T-cell (primary cell): ENCODE measurements at regions not wholly inside any gene's neighbourhood (a gene's known extent, or its start where the extent isn't known, plus 50 kb on each side); places are given as distances from the start of the nearest gene placed in this dataset.

Experiments used
- ATAC-seq, 4 experiments: fragments of 200-7000 bp in 3 of 4; fragments of 150-1000 bp in 1 of 4; cut with Tn5 transposase; replicated peaks in 1 of 4; 1 replicate in 3 of 4; 2 replicates in 1 of 4; pipeline ENCODE4 v1.10.0; 2021; ENCODE audit warnings: moderate library complexity in 3 of 4, mild to moderate bottlenecking in 2 of 4, moderate number of reproducible peaks in 1 of 4
- CTCF ChIA-PET, 2 donors: fragments of 300-600 bp; sonication (Branson Sonifier 250); formaldehyde crosslinking; loops; one replicate each; lab custom pipeline; 2022; ENCODE audit warnings: antibody characterized with exemption in 2 of 2; lab: Charles Lee
- POLR2A ChIA-PET, 2 donors: fragments of 300-600 bp; sonication (Branson Sonifier 250); formaldehyde crosslinking; loops; one replicate each; lab custom pipeline; 2022; ENCODE audit warnings: antibody characterized with exemption in 2 of 2; lab: Charles Lee
- DNase-seq, 35 experiments: peaks; one replicate each; pipeline versions ENCODE4 v3.0.0 to v3.0.0-alpha.2; 2013 to 2023
- H3K27ac ChIP-seq: one replicate; pipeline ENCODE4 v1.5.1; 2013; ENCODE audit warnings: low read length
- H3K27me3 ChIP-seq, 2 experiments: replicated peaks in 1 of 2; 1 replicate in 1 of 2; 2 replicates in 1 of 2; pipeline versions ENCODE4 v1.6.1 to v1.7.0; 2013; ENCODE audit warnings: low read length in 1 of 2, mixed read lengths in 1 of 2; ENCODE audit not compliant: control insufficient read depth in 2 of 2, insufficient read depth in 2 of 2; ENCODE audit errors: extremely low read depth in 1 of 2
- H3K36me3 ChIP-seq, 2 donors: 1 replicate in 1 of 2; 2 replicates in 1 of 2; pipeline versions ENCODE4 v1.6.1 to v1.7.0; 2013; ENCODE audit warnings: low read length in 1 of 2; ENCODE audit not compliant: control insufficient read depth in 2 of 2, insufficient read depth in 1 of 2; ENCODE audit errors: extremely low read depth in 1 of 2
- H3K4me1 ChIP-seq, 2 experiments: 1 replicate in 1 of 2; 2 replicates in 1 of 2; pipeline versions ENCODE4 v1.6.1 to v1.7.0; 2013; ENCODE audit warnings: low read length in 2 of 2, mixed read lengths in 1 of 2; ENCODE audit not compliant: insufficient read depth in 2 of 2, control insufficient read depth in 1 of 2; ENCODE audit errors: extremely low read depth in 1 of 2
- H3K4me3 ChIP-seq, 2 donors: 1 replicate in 1 of 2; 2 replicates in 1 of 2; pipeline versions ENCODE4 v1.5.1 to v1.7.0; 2013; ENCODE audit warnings: mild to moderate bottlenecking in 2 of 2, low read length in 1 of 2, moderate library complexity in 1 of 2; ENCODE audit not compliant: control insufficient read depth in 1 of 2; ENCODE audit errors: extremely low read depth in 1 of 2
- H3K9me3 ChIP-seq: 2 replicates; pipeline ENCODE4 v1.7.0; 2013
- H3K27ac Mint-ChIP-seq, 2 donors: one replicate each; pipeline ENCODE4 v1.8.0; 2020 to 2021; ENCODE audit warnings: mild to moderate bottlenecking in 2 of 2, mixed read lengths in 2 of 2
- H3K27me3 Mint-ChIP-seq, 2 donors: one replicate each; pipeline ENCODE4 v1.8.0; 2021 to 2022; ENCODE audit warnings: mixed read lengths in 2 of 2
- H3K36me3 Mint-ChIP-seq: one replicate; pipeline ENCODE4 v1.8.0; 2021; ENCODE audit warnings: mixed read lengths
- H3K4me1 Mint-ChIP-seq, 3 donors: one replicate each; pipeline ENCODE4 v1.8.0; 2020 to 2022; ENCODE audit warnings: mixed read lengths in 3 of 3, mild to moderate bottlenecking in 1 of 3
- H3K4me3 Mint-ChIP-seq, 3 donors: one replicate each; pipeline ENCODE4 v1.8.0; 2020 to 2022; ENCODE audit warnings: mild to moderate bottlenecking in 3 of 3, mixed read lengths in 3 of 3, moderate library complexity in 3 of 3
- H3K9me3 Mint-ChIP-seq, 3 donors: one replicate each; pipeline ENCODE4 v1.8.0; 2020 to 2022; ENCODE audit warnings: mixed read lengths in 3 of 3
- WGBS: methylation state at CpG from one replicate; pipeline ENCODE4 v1.1.5; 2013; ENCODE audit warnings: missing lambda C conversion rate; ENCODE audit not compliant: insufficient coverage; 5-methylcytosine and 5-hydroxymethylcytosine counted together

GRCh38 chr14:71469643-71470335 lies 462.4 kb upstream of the RGS6 start:
- CTCF ChIA-PET, result no interaction called here

GRCh38 chr14:71471634-71472355 lies 460.4 kb upstream of the RGS6 start:
- 67% methylated on average over 1 of the region's 6 CpGs for WGBS
- POLR2A ChIA-PET, result interaction anchor here in 1 of 2 donors (0.6 kb wide), 1 partner anchor 33 kb away, joined by 3 read pairs; no protein-coding TSS in a partner anchor
- Histone ChIP-seq H3K9me3 (no peaks in the 10 kb centered on the region), H3K4me3 (no peak overlapping the region), H3K36me3 (no peaks in the 10 kb centered on the region), H3K4me1 (peaks cover 0 to 2% of the 10 kb centered on the region in 2 experiments), H3K27ac (no peak overlapping the region), H3K27me3 (no peaks in the 10 kb centered on the region)
- H3K4me3 Mint-ChIP-seq, result no peak overlapping the region
- DNase-seq, result no peak
- peaks cover 30 to 35% (median 33%) of the 10 kb centered on the region in 3 donors for H3K4me1 Mint-ChIP-seq
- H3K27me3 Mint-ChIP-seq, result no peaks in the 10 kb centered on the region
- H3K9me3 Mint-ChIP-seq, result peaks cover 0 to 7% (median 0%) of the 10 kb centered on the region in 3 donors
- H3K27ac Mint-ChIP-seq, result no peak overlapping the region
- no peak for ATAC-seq
- peaks cover 24% of the 10 kb centered on the region for H3K36me3 Mint-ChIP-seq
- CTCF ChIA-PET, result interaction anchor here in 1 of 2 donors (0.6 kb wide), 1 partner anchor 24 kb away, joined by 4 read pairs; no protein-coding TSS in a partner anchor

More at GRCh38 chr14:71469643-71470335, 462.4 kb upstream of the RGS6 start:
- Mint-ChIP-seq H3K27ac (no peak overlapping the region), H3K4me1 (peaks cover 16 to 28% (median 28%) of the 10 kb centered on the region in 3 donors), H3K9me3 (peaks cover 0 to 7% (median 0%) of the 10 kb centered on the region in 3 donors), H3K27me3 (no peaks in the 10 kb centered on the region), H3K4me3 (no peak overlapping the region), H3K36me3 (peaks cover 37% of the 10 kb centered on the region)
- Histone ChIP-seq H3K4me3 (no peak overlapping the region), H3K4me1 (no peaks in the 10 kb centered on the region), H3K27ac (no peak overlapping the region), H3K9me3 (no peaks in the 10 kb centered on the region), H3K27me3 (no peaks in the 10 kb centered on the region), H3K36me3 (no peaks in the 10 kb centered on the region)
- POLR2A ChIA-PET, result no interaction called here
- ATAC-seq (no peak), DNase-seq (no peak)
- 85% methylated on average over 4 of the region's 6 CpGs for WGBS

GRCh38 chr14:71472356-71473340 lies 459.6 kb upstream of the RGS6 start:
- CTCF ChIA-PET, result interaction anchor here in 1 of 2 donors (0.6 kb wide), 1 partner anchor 23 kb away, joined by 4 read pairs; no protein-coding TSS in a partner anchor
- no CpG with 5 or more reads among the region's 4 CpGs for WGBS
- POLR2A ChIA-PET, result interaction anchor here in 1 of 2 donors (0.6 kb wide), 1 partner anchor 34 kb away, joined by 3 read pairs; no protein-coding TSS in a partner anchor

GRCh38 chr14:71473843-71474242 lies 458.4 kb upstream of the RGS6 start:
- DNase-seq (no peak), ATAC-seq (no peak)
- H3K27me3 ChIP-seq, result no peaks in the 10 kb centered on the region
- H3K4me3 ChIP-seq, result no peak overlapping the region
- Mint-ChIP-seq H3K36me3 (peaks cover 9% of the 10 kb centered on the region), H3K27ac (no peak overlapping the region), H3K4me1 (peaks cover 44 to 49% (median 48%) of the 10 kb centered on the region in 3 donors), H3K4me3 (no peak overlapping the region), H3K9me3 (no peaks in the 10 kb centered on the region), H3K27me3 (no peaks in the 10 kb centered on the region)
- no peak overlapping the region for H3K27ac ChIP-seq
- ChIA-PET CTCF (no interaction called here), POLR2A (no interaction called here)
- no CpG with 5 or more reads among the region's 2 CpGs for WGBS
- peaks cover 0 to 6% of the 10 kb centered on the region in 2 experiments for H3K4me1 ChIP-seq
- H3K9me3 ChIP-seq, result no peaks in the 10 kb centered on the region
- no peaks in the 10 kb centered on the region for H3K36me3 ChIP-seq

More at GRCh38 chr14:71472356-71473340, 459.6 kb upstream of the RGS6 start:
- H3K4me3 Mint-ChIP-seq, result no peak overlapping the region
- DNase-seq (no peak), ATAC-seq (no peak)
- Histone ChIP-seq H3K27me3 (no peaks in the 10 kb centered on the region), H3K27ac (no peak overlapping the region), H3K4me1 (peaks cover 0 to 2% of the 10 kb centered on the region in 2 experiments), H3K4me3 (no peak overlapping the region), H3K9me3 (no peaks in the 10 kb centered on the region), H3K36me3 (no peaks in the 10 kb centered on the region)
- H3K4me1 Mint-ChIP-seq, result peaks cover 35 to 38% (median 37%) of the 10 kb centered on the region in 3 donors
- peaks cover 0 to 6% (median 0%) of the 10 kb centered on the region in 3 donors for H3K9me3 Mint-ChIP-seq
- H3K27ac Mint-ChIP-seq, result no peak overlapping the region
- no peaks in the 10 kb centered on the region for H3K27me3 Mint-ChIP-seq
- H3K36me3 Mint-ChIP-seq, result peaks cover 20% of the 10 kb centered on the region

- H3K4me3 ChIP-seq, result no peak overlapping the region
- CTCF ChIA-PET, result no interaction called here
- peaks cover 0 to 7% of the 10 kb centered on the region in 2 experiments for H3K4me1 ChIP-seq
- no peak overlapping the region for H3K27ac Mint-ChIP-seq
- no peaks in the 10 kb centered on the region for H3K27me3 Mint-ChIP-seq
- no peak overlapping the region for H3K27ac ChIP-seq
- POLR2A ChIA-PET, result interaction anchor here in 1 of 2 donors (0.5 to 0.6 kb wide), 2 partner anchors 21 to 1705 kb away, joined by 3 read pairs; no protein-coding TSS in a partner anchor
- no peaks in the 10 kb centered on the region for H3K9me3 ChIP-seq
- ATAC-seq, result no peak
- H3K36me3 Mint-ChIP-seq, result peaks cover 2% of the 10 kb centered on the region
- WGBS, result 100% methylated on average over 1 of the region's 4 CpGs
- H3K4me3 Mint-ChIP-seq, result no peak overlapping the region
- no peaks in the 10 kb centered on the region for H3K27me3 ChIP-seq
- H3K9me3 Mint-ChIP-seq, result no peaks in the 10 kb centered on the region
- no peaks in the 10 kb centered on the region for H3K36me3 ChIP-seq
- peaks cover 44 to 53% (median 45%) of the 10 kb centered on the region in 3 donors for H3K4me1 Mint-ChIP-seq
- no peak for DNase-seq
Observed at GRCh38 chr14:71474301-71475265, 457.6 kb upstream of the RGS6 start.
